NB4 (cell line): ENCODE measurements at regions not wholly inside any gene's neighbourhood (a gene's known extent, or its start where the extent isn't known, plus 50 kb on each side); places are given as distances from the start of the nearest gene placed in this dataset.
"Not testable (repeated sequence)": the region's sequence is repeated elsewhere in the genome, so short reads cannot be mapped to it uniquely, and the experiment has no call there.

ENCODE experiments used
- DNase-seq: peaks from one replicate; pipeline ENCODE4 v3.0.0; 2010; ENCODE audit warnings: low read depth
- H3K4me3 ChIP-seq: one replicate; pipeline ENCODE4 v1.5.1; 2011; ENCODE audit warnings: mild to moderate bottlenecking, low read depth, low read length, moderate library complexity
- CTCF ChIP-seq: IDR thresholded peaks from one replicate; pipeline ENCODE4 v1.5.1; 2012; ENCODE audit warnings: low read depth, low read length
- MAX ChIP-seq: IDR thresholded peaks from 2 replicates; pipeline ENCODE4 v1.6.1; 2011; ENCODE audit warnings: low read depth, low read length
- MYC ChIP-seq: IDR thresholded peaks from 2 replicates; pipeline ENCODE4 v1.6.1; 2011; ENCODE audit warnings: low read depth, low read length
- POLR2A ChIP-seq: IDR thresholded peaks from 2 replicates; pipeline ENCODE4 v1.6.1; 2011; ENCODE audit warnings: mild to moderate bottlenecking; ENCODE audit not compliant: insufficient read length; ENCODE audit errors: extremely low read depth

GRCh38 chr12:105681341-105681740 is 350.9 kb downstream of the C12orf75 start:
- no peak overlapping the region for H3K4me3 ChIP-seq
- no peak for DNase-seq
- TF ChIP-seq MAX (no peak), MYC (no peak), POLR2A (no peak), CTCF (no peak)

- DNase-seq, H3K4me3 ChIP-seq: not testable (repeated sequence)
Observed at GRCh38 chr12:105682821-105683220, 352.3 kb downstream of the C12orf75 start.

- H3K4me3 ChIP-seq, DNase-seq: not testable (repeated sequence)
Observed at GRCh38 chr12:105683836-105684235, 353.3 kb downstream of the C12orf75 start.

- DNase-seq = peak; percentile 52
- H3K4me3 ChIP-seq = no peak overlapping the region
- TF ChIP-seq POLR2A (no peak), CTCF (no peak), MYC (no peak), MAX (no peak)
Observed at GRCh38 chr12:105698075-105698474, 367.6 kb downstream of the C12orf75 start.

- TF ChIP-seq MYC (no peak), POLR2A (no peak), MAX (no peak), CTCF (no peak)
- no peak for DNase-seq
- H3K4me3 ChIP-seq = no peak overlapping the region
Observed at GRCh38 chr12:105699209-105699608, 368.7 kb downstream of the C12orf75 start.

- no peak for DNase-seq
- no peak for TF ChIP-seq POLR2A
- no peak for TF ChIP-seq MAX
- no peak for TF ChIP-seq MYC
- TF ChIP-seq CTCF = no peak
- no peak overlapping the region for H3K4me3 ChIP-seq
Observed at GRCh38 chr12:105704787-105705186, 374.3 kb downstream of the C12orf75 start.

GRCh38 chr12:105705235-105705634 is 374.7 kb downstream of the C12orf75 start:
- no peak for DNase-seq
- no peak overlapping the region for H3K4me3 ChIP-seq
- TF ChIP-seq CTCF = no peak
- no peak for TF ChIP-seq MAX
- TF ChIP-seq MYC = no peak
- no peak for TF ChIP-seq POLR2A
